ENCODE measurements at regions not wholly inside any gene's neighbourhood (a gene's known extent, or its start where the extent isn't known, plus 50 kb on each side); places are given as distances from the start of the nearest gene placed in this dataset.

- TF ChIP-seq GATA2 (IDR thresholded peaks at IDR 0.05; ENCODE audit: low read depth, low read length) (no peak), GATA3 (IDR thresholded peaks at IDR 0.05; ENCODE audit: low read depth, low read length) (no peak)
Measured at GRCh38 chr12:24039113-24039525, 89.6 kb upstream of the SOX5 start.

Data from SH-SY5Y (cell line).